Astrocyte of the spinal cord (primary cell): ENCODE measurements at regions not wholly inside any gene's neighbourhood (a gene's known extent, or its start where the extent isn't known, plus 50 kb on each side); places are given as distances from the start of the nearest gene placed in this dataset.

ENCODE experiments used
- DNase-seq: peaks from one replicate; pipeline ENCODE4 v3.0.0; 2011; ENCODE audit warnings: low read depth, low spot score
- H3K4me3 ChIP-seq: 2 replicates; pipeline ENCODE4 v1.5.1; 2011; ENCODE audit warnings: low read depth, mild to moderate bottlenecking, low read length, moderate library complexity
- CTCF ChIP-seq: IDR thresholded peaks from 2 replicates; pipeline ENCODE4 v1.5.1; 2012; ENCODE audit warnings: low read depth, mild to moderate bottlenecking, low read length, inconsistent platforms
- in situ Hi-C: cut with HindIII; loops from 2 replicates; pipeline ENCODE4 v1.10.0; 2017; ENCODE audit warnings: low sequenced_read_pairs

DNA sequence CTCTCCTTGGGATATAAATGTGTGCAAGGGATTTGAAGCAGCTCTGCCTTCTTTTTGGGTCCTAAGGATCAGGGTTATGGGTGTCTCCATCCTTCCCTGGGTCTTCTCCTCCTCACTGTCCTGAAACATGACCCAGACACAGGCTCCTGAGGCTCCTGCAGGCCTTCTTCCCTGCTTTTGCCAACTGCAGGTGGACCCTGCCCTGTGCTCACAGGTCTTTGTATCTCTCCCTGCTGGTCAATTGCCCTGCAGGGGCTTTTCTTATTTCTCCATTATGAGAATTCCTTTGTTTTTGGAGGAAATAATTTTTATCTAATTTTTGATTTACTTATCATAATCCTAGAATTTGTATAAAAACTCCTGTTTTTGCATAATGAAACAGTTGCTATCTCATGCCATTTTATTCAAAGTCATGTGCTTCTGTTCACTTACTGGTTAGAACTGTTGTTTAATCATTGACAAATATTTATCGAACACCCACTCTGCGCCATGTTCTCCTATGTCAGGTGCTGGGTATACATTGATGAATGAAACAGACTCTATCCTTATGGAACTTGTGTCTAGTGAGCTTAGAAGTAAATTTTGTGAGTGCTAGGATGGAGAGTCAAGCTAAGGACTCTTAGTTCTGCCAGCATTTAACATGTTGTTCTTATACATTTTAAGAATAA is 89.7 kb upstream of the TOP3B start:
- in situ Hi-C loops, result no loop called here
- no peak for TF ChIP-seq CTCF
- H3K4me3 ChIP-seq, result no peak overlapping the region
- DNase-seq, result no peak

GRCh38 chr22:22071455-22071854 is 88.9 kb upstream of the TOP3B start:
- no peak for TF ChIP-seq CTCF
- DNase-seq, result no peak
- in situ Hi-C loops, result no loop called here

DNA sequence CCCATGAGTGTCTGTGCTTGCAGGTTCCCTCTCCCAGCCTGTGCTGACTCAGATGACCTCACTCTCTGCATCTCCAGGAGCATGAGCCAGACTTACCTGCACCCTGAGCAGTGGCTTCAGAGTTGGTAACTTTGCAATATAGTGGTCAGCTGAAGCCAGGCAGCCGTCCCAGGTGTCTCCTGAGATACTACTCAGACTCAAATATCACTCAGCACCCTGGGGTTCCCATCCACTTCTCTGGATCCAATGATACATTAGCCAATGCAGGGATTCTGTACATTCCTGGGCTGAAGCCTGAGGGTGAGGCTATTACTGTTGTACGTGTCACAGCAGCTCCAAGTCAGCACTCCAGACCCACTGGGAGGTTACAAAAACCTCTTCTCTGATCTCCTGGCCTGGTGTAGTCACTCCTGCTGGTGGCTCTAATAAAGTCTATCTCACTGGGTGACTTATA is 87.8 kb upstream of the TOP3B start:
- in situ Hi-C loops, result no loop called here
- DNase-seq, result no peak
- no peak overlapping the region for H3K4me3 ChIP-seq
- no peak for TF ChIP-seq CTCF

More at GRCh38 chr22:22071455-22071854, 88.9 kb upstream of the TOP3B start:
- no peak overlapping the region for H3K4me3 ChIP-seq

GRCh38 chr22:22069450-22070370 is 87.1 kb upstream of the TOP3B start:
- no peak for DNase-seq
- TF ChIP-seq CTCF, result no peak
- no peak overlapping the region for H3K4me3 ChIP-seq
- in situ Hi-C loops, result no loop called here

DNA sequence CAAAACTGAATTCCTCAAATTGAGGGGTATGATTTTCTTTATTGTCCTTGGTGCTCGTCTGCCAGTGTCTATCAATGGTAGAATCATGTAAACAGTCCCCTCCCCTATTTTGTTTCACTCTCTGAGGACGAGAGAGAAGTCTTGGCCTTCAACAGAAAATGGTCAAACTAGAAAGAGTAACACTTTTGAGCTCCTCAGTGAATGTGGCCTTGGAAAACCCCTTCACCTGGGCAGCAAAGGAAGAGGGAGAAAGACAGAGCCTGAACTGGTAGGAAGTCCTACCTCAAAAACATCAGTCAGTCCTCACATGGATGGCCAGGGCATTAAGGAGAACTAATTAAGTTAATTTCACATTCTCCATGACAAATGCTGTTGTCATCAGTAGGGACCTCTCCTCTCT is 86.1 kb upstream of the TOP3B start:
- no peak for DNase-seq
- H3K4me3 ChIP-seq, result no peak overlapping the region
- no peak for TF ChIP-seq CTCF
- in situ Hi-C loops, result no loop called here

DNA sequence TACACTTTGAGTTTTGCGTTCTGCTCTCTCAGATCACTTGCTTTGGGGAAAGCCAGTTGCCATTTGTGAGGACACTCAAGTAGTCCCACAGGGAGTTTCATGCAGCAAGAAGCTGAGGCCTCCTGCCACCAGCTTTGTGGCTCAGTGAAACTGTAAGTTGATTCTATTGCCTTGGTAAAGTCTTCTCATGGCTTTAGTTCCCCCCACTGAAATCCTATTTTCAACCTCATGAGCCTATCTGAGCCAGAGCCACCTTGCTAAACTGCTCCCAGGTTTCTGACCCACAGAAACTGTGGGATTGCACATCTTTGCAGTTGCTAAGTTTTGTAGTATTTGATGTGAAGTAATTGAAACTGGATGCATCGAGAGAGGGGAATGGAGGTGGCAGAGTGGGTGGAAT is 85.4 kb upstream of the TOP3B start:
- in situ Hi-C loops, result no loop called here
- TF ChIP-seq CTCF, result no peak
- DNase-seq, result no peak
- no peak overlapping the region for H3K4me3 ChIP-seq
